GM23248 (cell line): ENCODE measurements at regions not wholly inside any gene's neighbourhood (a gene's known extent, or its start where the extent isn't known, plus 50 kb on each side); places are given as distances from the start of the nearest gene placed in this dataset.
"Not testable (repeated sequence)": the region's sequence is repeated elsewhere in the genome, so short reads cannot be mapped to it uniquely, and the experiment has no call there.

Source experiments
- EZH2 ChIP-seq: fragments of 200-600 bp; sonication (generic); IDR thresholded peaks from 2 replicates; pipeline ENCODE4 v1.6.1; 2018; ENCODE audit warnings: antibody characterized with exemption, mild to moderate bottlenecking; ENCODE audit not compliant: insufficient read depth, poor library complexity, severe bottlenecking
- EZH2phosphoT487 ChIP-seq: fragments of 200-600 bp; sonication (generic); IDR thresholded peaks from 2 replicates; pipeline ENCODE4 v1.6.1; 2018; ENCODE audit warnings: antibody characterized with exemption, moderate library complexity, mild to moderate bottlenecking, low read depth; ENCODE audit not compliant: insufficient read depth

- TF ChIP-seq EZH2phosphoT487, EZH2: not testable (repeated sequence)
These were observed 283.5 kb downstream of the AGTPBP1 start for GRCh38 chr9:85458114-85458864.
